ENCODE measurements at regions not wholly inside any gene's neighbourhood (a gene's known extent, or its start where the extent isn't known, plus 50 kb on each side); places are given as distances from the start of the nearest gene placed in this dataset.

DNA sequence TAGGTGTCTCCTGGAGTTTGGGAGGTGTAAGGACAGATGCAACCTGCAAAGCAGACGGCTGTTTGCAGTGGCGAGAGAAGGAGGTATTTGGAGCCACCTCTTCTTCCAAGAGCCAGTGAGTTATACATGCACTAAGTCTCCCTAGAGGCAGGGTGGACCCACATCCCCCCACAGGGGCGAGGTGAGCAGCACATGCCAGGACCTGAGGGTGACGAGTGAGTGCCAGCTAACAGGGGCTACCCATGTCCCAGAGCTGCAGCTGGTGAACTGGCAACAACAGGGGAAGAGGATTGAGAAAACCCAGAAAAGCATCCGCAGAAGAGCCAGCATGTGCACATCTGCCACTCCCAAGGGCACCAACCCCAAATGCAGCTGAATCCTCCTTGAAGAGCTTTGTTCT lies 95.1 kb downstream of the CD83 start:
- no peak for TF ChIP-seq POLR2A (IDR thresholded peaks at IDR 0.05; ENCODE audit: low read length)
- TF ChIP-seq GATA1 (IDR thresholded peaks at IDR 0.05; ENCODE audit: low read depth, low read length): no peak

All from erythroblast (primary cell).